ENCODE measurements at regions not wholly inside any gene's neighbourhood (a gene's known extent, or its start where the extent isn't known, plus 50 kb on each side); places are given as distances from the start of the nearest gene placed in this dataset.

DNA sequence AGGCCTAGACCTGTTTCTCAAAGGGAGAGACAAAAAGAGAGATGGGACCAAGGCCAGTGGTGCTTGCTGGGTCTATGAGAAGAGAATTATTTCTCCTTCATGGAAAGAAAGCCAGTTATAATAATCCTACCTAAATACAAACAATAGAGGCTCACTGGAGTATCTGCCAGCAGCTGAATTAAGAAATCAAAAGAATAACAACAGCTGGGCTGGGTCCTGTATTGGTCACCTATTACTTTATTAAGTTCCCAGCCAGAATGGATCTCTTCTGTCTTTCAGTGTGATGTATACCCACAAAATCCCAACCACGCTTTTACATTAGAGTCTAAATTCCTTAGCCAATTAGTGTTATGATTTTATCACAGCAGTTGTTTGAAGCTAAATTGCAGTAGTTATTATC is 297.8 kb upstream of the DACH1 start:
- ChIA-PET POLR2A (no interaction called here), SMC1A (ENCODE audit: uncharacterized antibody, unreplicated experiment) (interaction anchor here (1.6 kb wide), 1 partner anchor 11 kb away, joined by 3 read pairs; no protein-coding TSS in a partner anchor), CTCF (interaction anchor here (0.9 kb wide), 1 partner anchor 43 kb away, joined by 3 read pairs; no protein-coding TSS in a partner anchor), RAD21 (ENCODE audit: unreplicated experiment) (no interaction called here)
- no peak for ATAC-seq
- Histone ChIP-seq H4K20me1 (ENCODE audit: control insufficient read depth, insufficient read depth) (no peaks in the 10 kb centered on the region), H3K9ac (ENCODE audit: control insufficient read depth, insufficient read depth, low read length) (no peak overlapping the region), H3K4me1 (ENCODE audit: control insufficient read depth, insufficient read depth, low read length) (no peaks in the 10 kb centered on the region), H3K27ac (ENCODE audit: control insufficient read depth, insufficient read depth) (no peak overlapping the region), H3K4me2 (ENCODE audit: control insufficient read depth, insufficient read depth) (no peak overlapping the region), H3K36me3 (ENCODE audit: control insufficient read depth in 2 of 2, insufficient read depth in 2 of 2, low read length in 1 of 2) (no peaks in the 10 kb centered on the region), H3K4me3 (no peak overlapping the region), H3K79me2 (ENCODE audit: control insufficient read depth, insufficient read depth, low read length) (no peaks in the 10 kb centered on the region), H2AFZ (ENCODE audit: control insufficient read depth, low read depth, low read length) (no peak overlapping the region), H3K9me3 (replicated peaks; ENCODE audit: control insufficient read depth, insufficient read depth, low read length) (no peaks in the 10 kb centered on the region), H3K27me3 (replicated peaks in 1 of 2; ENCODE audit: control insufficient read depth in 2 of 2, insufficient read depth in 2 of 2, low read length in 1 of 2) (no peaks in the 10 kb centered on the region)
- WGBS (ENCODE audit: insufficient coverage, insufficient replicate concordance, low lambda C conversion rate, missing lambda C conversion rate), result 0% methylated on average over 1 of the region's 1 CpG
- no peak for FAIRE-seq
- in situ Hi-C loops (cut with MboI), result no loop called here
- DNase-seq (ENCODE audit: low read depth, low spot score), result no peak
- TF ChIP-seq, protein P1, sequence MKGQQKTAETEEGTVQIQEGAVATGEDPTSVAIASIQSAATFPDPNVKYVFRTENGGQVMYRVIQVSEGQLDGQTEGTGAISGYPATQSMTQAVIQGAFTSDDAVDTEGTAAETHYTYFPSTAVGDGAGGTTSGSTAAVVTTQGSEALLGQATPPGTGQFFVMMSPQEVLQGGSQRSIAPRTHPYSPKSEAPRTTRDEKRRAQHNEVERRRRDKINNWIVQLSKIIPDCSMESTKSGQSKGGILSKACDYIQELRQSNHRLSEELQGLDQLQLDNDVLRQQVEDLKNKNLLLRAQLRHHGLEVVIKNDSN (IDR thresholded peaks at IDR 0.05; ENCODE audit: borderline replicate concordance, extremely low read length, insufficient read depth, low read depth, low read length), result no peak
- TF ChIP-seq, protein P2, sequence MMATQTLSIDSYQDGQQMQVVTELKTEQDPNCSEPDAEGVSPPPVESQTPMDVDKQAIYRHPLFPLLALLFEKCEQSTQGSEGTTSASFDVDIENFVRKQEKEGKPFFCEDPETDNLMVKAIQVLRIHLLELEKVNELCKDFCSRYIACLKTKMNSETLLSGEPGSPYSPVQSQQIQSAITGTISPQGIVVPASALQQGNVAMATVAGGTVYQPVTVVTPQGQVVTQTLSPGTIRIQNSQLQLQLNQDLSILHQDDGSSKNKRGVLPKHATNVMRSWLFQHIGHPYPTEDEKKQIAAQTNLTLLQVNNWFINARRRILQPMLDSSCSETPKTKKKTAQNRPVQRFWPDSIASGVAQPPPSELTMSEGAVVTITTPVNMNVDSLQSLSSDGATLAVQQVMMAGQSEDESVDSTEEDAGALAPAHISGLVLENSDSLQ (IDR thresholded peaks at IDR 0.05), result no peak
- intact Hi-C loops (cut with micrococcal nuclease; ENCODE audit: unreplicated experiment), result no loop called here
- no TSS peak for BruUV-seq (replicated peaks)

DNA sequence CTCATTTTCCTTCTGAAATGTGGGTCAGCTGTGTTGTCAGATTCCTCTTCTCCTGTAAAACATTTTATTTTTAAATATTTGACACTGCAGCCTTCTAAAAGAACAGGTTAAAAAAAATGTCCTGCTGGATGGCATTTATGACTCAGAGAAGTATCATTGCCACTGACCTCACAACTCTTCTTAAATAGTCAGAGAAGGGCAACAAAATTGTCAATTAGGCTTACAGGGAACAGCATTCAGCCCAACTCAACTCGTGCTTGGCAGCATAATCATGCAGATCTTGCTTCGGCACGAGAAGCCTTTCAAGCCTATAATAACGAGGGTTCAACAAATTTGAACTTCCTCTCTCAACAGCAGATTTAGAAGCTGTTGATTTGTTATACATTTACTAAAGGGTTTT is 296.7 kb upstream of the DACH1 start:
- no peaks in the 10 kb centered on the region for H3K4me1 ChIP-seq (ENCODE audit: control insufficient read depth, insufficient read depth, low read length)
- H3K79me2 ChIP-seq (ENCODE audit: control insufficient read depth, insufficient read depth, low read length), result no peaks in the 10 kb centered on the region
- H3K27ac ChIP-seq (ENCODE audit: control insufficient read depth, insufficient read depth), result no peak overlapping the region
- no peaks in the 10 kb centered on the region for H3K9me3 ChIP-seq (replicated peaks; ENCODE audit: control insufficient read depth, insufficient read depth, low read length)
- ChIA-PET SMC1A (ENCODE audit: uncharacterized antibody, unreplicated experiment) (no interaction called here), RAD21 (ENCODE audit: unreplicated experiment) (no interaction called here), CTCF (no interaction called here), POLR2A (no interaction called here)
- in situ Hi-C loops (cut with MboI) (no loop called here), intact Hi-C loops (cut with micrococcal nuclease; ENCODE audit: unreplicated experiment) (no loop called here)
- BruUV-seq (replicated peaks), result no TSS peak
- no peak overlapping the region for H2AFZ ChIP-seq (ENCODE audit: control insufficient read depth, low read depth, low read length)
- H3K4me2 ChIP-seq (ENCODE audit: control insufficient read depth, insufficient read depth), result no peak overlapping the region
- 33% methylated on average over 4 of the region's 4 CpGs for WGBS (ENCODE audit: insufficient coverage, insufficient replicate concordance, low lambda C conversion rate, missing lambda C conversion rate)
- ATAC-seq, result no peak
- no peaks in the 10 kb centered on the region for H4K20me1 ChIP-seq (ENCODE audit: control insufficient read depth, insufficient read depth)
- H3K36me3 ChIP-seq (ENCODE audit: control insufficient read depth in 2 of 2, insufficient read depth in 2 of 2, low read length in 1 of 2), result no peaks in the 10 kb centered on the region
- no peak overlapping the region for H3K4me3 ChIP-seq
- FAIRE-seq, result no peak
- H3K27me3 ChIP-seq (replicated peaks in 1 of 2; ENCODE audit: control insufficient read depth in 2 of 2, insufficient read depth in 2 of 2, low read length in 1 of 2), result no peaks in the 10 kb centered on the region
- H3K9ac ChIP-seq (ENCODE audit: control insufficient read depth, insufficient read depth, low read length), result no peak overlapping the region
- no peak for DNase-seq (ENCODE audit: low read depth, low spot score)
- TF ChIP-seq, protein P3, sequence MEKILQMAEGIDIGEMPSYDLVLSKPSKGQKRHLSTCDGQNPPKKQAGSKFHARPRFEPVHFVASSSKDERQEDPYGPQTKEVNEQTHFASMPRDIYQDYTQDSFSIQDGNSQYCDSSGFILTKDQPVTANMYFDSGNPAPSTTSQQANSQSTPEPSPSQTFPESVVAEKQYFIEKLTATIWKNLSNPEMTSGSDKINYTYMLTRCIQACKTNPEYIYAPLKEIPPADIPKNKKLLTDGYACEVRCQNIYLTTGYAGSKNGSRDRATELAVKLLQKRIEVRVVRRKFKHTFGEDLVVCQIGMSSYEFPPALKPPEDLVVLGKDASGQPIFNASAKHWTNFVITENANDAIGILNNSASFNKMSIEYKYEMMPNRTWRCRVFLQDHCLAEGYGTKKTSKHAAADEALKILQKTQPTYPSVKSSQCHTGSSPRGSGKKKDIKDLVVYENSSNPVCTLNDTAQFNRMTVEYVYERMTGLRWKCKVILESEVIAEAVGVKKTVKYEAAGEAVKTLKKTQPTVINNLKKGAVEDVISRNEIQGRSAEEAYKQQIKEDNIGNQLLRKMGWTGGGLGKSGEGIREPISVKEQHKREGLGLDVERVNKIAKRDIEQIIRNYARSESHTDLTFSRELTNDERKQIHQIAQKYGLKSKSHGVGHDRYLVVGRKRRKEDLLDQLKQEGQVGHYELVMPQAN (conservative IDR thresholded peaks at IDR 0.05), result no peak
- TF ChIP-seq CBFB (IDR thresholded peaks at IDR 0.05; ENCODE audit: low read depth), result no peak
- TF ChIP-seq BRCA1 (IDR thresholded peaks at IDR 0.05; ENCODE audit: low read depth, low read length), result no peak
- TF ChIP-seq, protein P4, sequence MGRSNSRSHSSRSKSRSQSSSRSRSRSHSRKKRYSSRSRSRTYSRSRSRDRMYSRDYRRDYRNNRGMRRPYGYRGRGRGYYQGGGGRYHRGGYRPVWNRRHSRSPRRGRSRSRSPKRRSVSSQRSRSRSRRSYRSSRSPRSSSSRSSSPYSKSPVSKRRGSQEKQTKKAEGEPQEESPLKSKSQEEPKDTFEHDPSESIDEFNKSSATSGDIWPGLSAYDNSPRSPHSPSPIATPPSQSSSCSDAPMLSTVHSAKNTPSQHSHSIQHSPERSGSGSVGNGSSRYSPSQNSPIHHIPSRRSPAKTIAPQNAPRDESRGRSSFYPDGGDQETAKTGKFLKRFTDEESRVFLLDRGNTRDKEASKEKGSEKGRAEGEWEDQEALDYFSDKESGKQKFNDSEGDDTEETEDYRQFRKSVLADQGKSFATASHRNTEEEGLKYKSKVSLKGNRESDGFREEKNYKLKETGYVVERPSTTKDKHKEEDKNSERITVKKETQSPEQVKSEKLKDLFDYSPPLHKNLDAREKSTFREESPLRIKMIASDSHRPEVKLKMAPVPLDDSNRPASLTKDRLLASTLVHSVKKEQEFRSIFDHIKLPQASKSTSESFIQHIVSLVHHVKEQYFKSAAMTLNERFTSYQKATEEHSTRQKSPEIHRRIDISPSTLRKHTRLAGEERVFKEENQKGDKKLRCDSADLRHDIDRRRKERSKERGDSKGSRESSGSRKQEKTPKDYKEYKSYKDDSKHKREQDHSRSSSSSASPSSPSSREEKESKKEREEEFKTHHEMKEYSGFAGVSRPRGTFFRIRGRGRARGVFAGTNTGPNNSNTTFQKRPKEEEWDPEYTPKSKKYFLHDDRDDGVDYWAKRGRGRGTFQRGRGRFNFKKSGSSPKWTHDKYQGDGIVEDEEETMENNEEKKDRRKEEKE (IDR thresholded peaks at IDR 0.05), result no peak
- TF ChIP-seq ZBED1 (IDR thresholded peaks at IDR 0.05; ENCODE audit: borderline replicate concordance), result no peak
- TF ChIP-seq SMC3 (IDR thresholded peaks at IDR 0.05; ENCODE audit: borderline replicate concordance, low read length), result no peak
- no peak for TF ChIP-seq CBX5 (IDR thresholded peaks at IDR 0.05; ENCODE audit: low read depth)
- TF ChIP-seq SUPT20H (IDR thresholded peaks at IDR 0.05; ENCODE audit: borderline replicate concordance, control insufficient read depth, low read depth, low read length), result no peak
- TF ChIP-seq MXI1 (IDR thresholded peaks at IDR 0.05; ENCODE audit: low read depth, low read length), result no peak
- TF ChIP-seq ZNF217 (IDR thresholded peaks at IDR 0.05), result no peak
